GM12892 (cell line): ENCODE measurements at regions not wholly inside any gene's neighbourhood (a gene's known extent, or its start where the extent isn't known, plus 50 kb on each side); places are given as distances from the start of the nearest gene placed in this dataset.

Experiments
- POLR2A ChIP-seq: IDR thresholded peaks from 2 replicates; pipeline ENCODE4 v1.6.1; 2011; ENCODE audit warnings: low read depth, low read length, control low read depth
- POLR2AphosphoS5 ChIP-seq: IDR thresholded peaks from 2 replicates; pipeline ENCODE4 v1.6.1; 2011; ENCODE audit warnings: low read depth, low read length, control low read depth

- TF ChIP-seq POLR2A (no peak), POLR2AphosphoS5 (no peak)
Observed at GRCh38 chr4:57850141-57850540, 740.0 kb upstream of the IGFBP7 start.
